SK-N-SH (cell line): ENCODE measurements at regions not wholly inside any gene's neighbourhood (a gene's known extent, or its start where the extent isn't known, plus 50 kb on each side); places are given as distances from the start of the nearest gene placed in this dataset.
"Not testable (repeated sequence)": the region's sequence is repeated elsewhere in the genome, so short reads cannot be mapped to it uniquely, and the experiment has no call there.

ENCODE experiments used
- CHD2 ChIP-seq: fragments of 150-350 bp; IDR thresholded peaks from 2 replicates; pipeline ENCODE4 v1.6.1; 2018; ENCODE audit warnings: low read length; ENCODE audit not compliant: partially characterized antibody
- CTCF ChIP-seq: fragments of 200-600 bp; sonication (generic); IDR thresholded peaks from 2 replicates; pipeline ENCODE4 v1.6.1; 2017; ENCODE audit warnings: antibody characterized with exemption, mild to moderate bottlenecking, moderate library complexity
- ELF1 ChIP-seq: IDR thresholded peaks from 2 replicates; pipeline ENCODE4 v1.4.0; 2012
- EP300 ChIP-seq, 2 experiments: IDR thresholded peaks; 2 replicates each; pipeline versions ENCODE4 v1.4.0 to v1.6.1; 2012; ENCODE audit warnings: borderline replicate concordance in 1 of 2, low read depth in 1 of 2, low read length in 1 of 2
- MAX ChIP-seq: IDR thresholded peaks from 2 replicates; pipeline ENCODE4 v1.4.0; 2012; ENCODE audit warnings: low read depth
- POLR2AphosphoS5 ChIP-seq: IDR thresholded peaks from 2 replicates; pipeline ENCODE4 v1.6.1; 2012; ENCODE audit warnings: low read depth, low read length
- RAD21 ChIP-seq: IDR thresholded peaks from 2 replicates; pipeline ENCODE4 v1.6.1; 2012; ENCODE audit warnings: mild to moderate bottlenecking, low read length
- RXRA ChIP-seq: IDR thresholded peaks from 2 replicates; pipeline ENCODE4 v1.4.0; 2012; ENCODE audit warnings: low read depth, mild to moderate bottlenecking, borderline replicate concordance
- SMC3 ChIP-seq: IDR thresholded peaks from 2 replicates; pipeline ENCODE4 v1.6.1; 2012; ENCODE audit warnings: low read depth, low read length, improper control_type of control experiment
- TAF1 ChIP-seq: IDR thresholded peaks from 2 replicates; pipeline ENCODE4 v1.6.1; 2012; ENCODE audit warnings: low read depth, mild to moderate bottlenecking, low read length, moderate library complexity, borderline replicate concordance
- TCF12 ChIP-seq: IDR thresholded peaks from 2 replicates; pipeline ENCODE4 v1.4.0; 2012
- USF1 ChIP-seq: IDR thresholded peaks from 2 replicates; pipeline ENCODE4 v1.4.0; 2012; ENCODE audit warnings: low read depth, borderline replicate concordance
- YY1 ChIP-seq: IDR thresholded peaks from 2 replicates; pipeline ENCODE4 v1.4.0; 2012; ENCODE audit warnings: low read depth, mild to moderate bottlenecking
- TF ChIP-seq, protein P1 (sequence below): IDR thresholded peaks from 2 replicates; pipeline ENCODE4 v1.6.1; 2012; ENCODE audit warnings: mild to moderate bottlenecking, low read depth, low read length, moderate library complexity

DNA sequence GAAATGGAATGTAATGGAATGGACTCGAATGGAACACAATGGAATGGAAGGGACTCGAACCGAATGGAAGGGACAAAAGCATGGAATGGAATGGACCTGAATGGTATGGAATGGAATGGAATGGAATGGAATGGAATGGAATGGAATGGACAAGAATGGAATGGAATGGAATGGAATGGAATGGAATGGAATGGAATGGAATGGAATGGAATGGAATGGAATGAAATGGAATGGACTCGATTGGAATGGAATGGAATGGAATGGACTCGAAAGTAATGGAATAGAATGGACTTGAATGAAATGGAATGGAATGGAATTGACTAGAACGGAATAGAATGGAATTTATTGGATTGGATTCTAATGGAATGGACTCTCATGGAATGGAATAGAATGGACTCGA, 245.5 kb downstream of the CCT8L2 start:
- TF ChIP-seq CTCF; TCF12; ELF1; CHD2; USF1; TAF1; SMC3; MAX; RAD21; POLR2AphosphoS5; RXRA; EP300 (IDR thresholded peaks at IDR 0.05; ENCODE audit: borderline replicate concordance in 1 of 2, low read depth in 1 of 2, low read length in 1 of 2); YY1: not testable (repeated sequence)
- TF ChIP-seq, protein P1, sequence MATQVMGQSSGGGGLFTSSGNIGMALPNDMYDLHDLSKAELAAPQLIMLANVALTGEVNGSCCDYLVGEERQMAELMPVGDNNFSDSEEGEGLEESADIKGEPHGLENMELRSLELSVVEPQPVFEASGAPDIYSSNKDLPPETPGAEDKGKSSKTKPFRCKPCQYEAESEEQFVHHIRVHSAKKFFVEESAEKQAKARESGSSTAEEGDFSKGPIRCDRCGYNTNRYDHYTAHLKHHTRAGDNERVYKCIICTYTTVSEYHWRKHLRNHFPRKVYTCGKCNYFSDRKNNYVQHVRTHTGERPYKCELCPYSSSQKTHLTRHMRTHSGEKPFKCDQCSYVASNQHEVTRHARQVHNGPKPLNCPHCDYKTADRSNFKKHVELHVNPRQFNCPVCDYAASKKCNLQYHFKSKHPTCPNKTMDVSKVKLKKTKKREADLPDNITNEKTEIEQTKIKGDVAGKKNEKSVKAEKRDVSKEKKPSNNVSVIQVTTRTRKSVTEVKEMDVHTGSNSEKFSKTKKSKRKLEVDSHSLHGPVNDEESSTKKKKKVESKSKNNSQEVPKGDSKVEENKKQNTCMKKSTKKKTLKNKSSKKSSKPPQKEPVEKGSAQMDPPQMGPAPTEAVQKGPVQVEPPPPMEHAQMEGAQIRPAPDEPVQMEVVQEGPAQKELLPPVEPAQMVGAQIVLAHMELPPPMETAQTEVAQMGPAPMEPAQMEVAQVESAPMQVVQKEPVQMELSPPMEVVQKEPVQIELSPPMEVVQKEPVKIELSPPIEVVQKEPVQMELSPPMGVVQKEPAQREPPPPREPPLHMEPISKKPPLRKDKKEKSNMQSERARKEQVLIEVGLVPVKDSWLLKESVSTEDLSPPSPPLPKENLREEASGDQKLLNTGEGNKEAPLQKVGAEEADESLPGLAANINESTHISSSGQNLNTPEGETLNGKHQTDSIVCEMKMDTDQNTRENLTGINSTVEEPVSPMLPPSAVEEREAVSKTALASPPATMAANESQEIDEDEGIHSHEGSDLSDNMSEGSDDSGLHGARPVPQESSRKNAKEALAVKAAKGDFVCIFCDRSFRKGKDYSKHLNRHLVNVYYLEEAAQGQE, result not testable (repeated sequence)
